Lung (tissue), 11 donors: ENCODE measurements at regions not wholly inside any gene's neighbourhood (a gene's known extent, or its start where the extent isn't known, plus 50 kb on each side); places are given as distances from the start of the nearest gene placed in this dataset.

Experiments
- ATAC-seq: fragments of 200-7000 bp; cut with Tn5 transposase; one replicate; pipeline ENCODE4 v1.9.1; 2020; ENCODE audit warnings: moderate number of reproducible peaks; ENCODE audit not compliant: insufficient read depth, low FRiP score
- DNase-seq, 3 donors: peaks; one replicate each; pipeline ENCODE4 v3.0.0-alpha.2; 2013 to 2017
- H3K27ac ChIP-seq, 2 donors: one replicate each; pipeline ENCODE4 v1.5.1; 2013; ENCODE audit warnings: mild to moderate bottlenecking in 2 of 2, moderate library complexity in 2 of 2, control low read depth in 1 of 2, inconsistent platforms in 1 of 2, low read depth in 1 of 2, low read length in 1 of 2
- H3K27me3 ChIP-seq, 3 donors: one replicate each; pipeline ENCODE4 v1.5.1; 2013; ENCODE audit warnings: low read length in 2 of 3; ENCODE audit not compliant: control insufficient read depth in 3 of 3, insufficient read depth in 3 of 3
- H3K36me3 ChIP-seq, 4 donors: one replicate each; pipeline ENCODE4 v1.5.1; 2013; ENCODE audit warnings: low read length in 4 of 4, mild to moderate bottlenecking in 1 of 4, moderate library complexity in 1 of 4; ENCODE audit not compliant: control insufficient read depth in 4 of 4, insufficient read depth in 4 of 4
- H3K4me1 ChIP-seq, 5 donors: one replicate each; pipeline ENCODE4 v1.5.1; 2013; ENCODE audit warnings: low read length in 5 of 5, mild to moderate bottlenecking in 2 of 5, moderate library complexity in 1 of 5; ENCODE audit not compliant: control insufficient read depth in 5 of 5, insufficient read depth in 5 of 5
- H3K4me3 ChIP-seq: one replicate; pipeline ENCODE4 v1.5.1; 2013; ENCODE audit warnings: mild to moderate bottlenecking, control low read depth, moderate library complexity
- H3K9ac ChIP-seq, 2 donors: one replicate each; pipeline ENCODE4 v1.5.1; 2013; ENCODE audit warnings: low read length in 2 of 2, control low read depth in 1 of 2; ENCODE audit not compliant: insufficient read depth in 1 of 2
- H3K9me3 ChIP-seq, 4 donors: one replicate each; pipeline ENCODE4 v1.5.1; 2013; ENCODE audit warnings: low read length in 3 of 4, mild to moderate bottlenecking in 1 of 4, moderate library complexity in 1 of 4; ENCODE audit not compliant: control insufficient read depth in 4 of 4, insufficient read depth in 3 of 4
- WGBS, 2 donors: extraction: QIAGEN DNeasy Blood & Tissue Kit; methylation state at CpG; one replicate each; pipeline ENCODE4 v1.1.7; 2013; 5-methylcytosine and 5-hydroxymethylcytosine counted together
- TF ChIP-seq, protein P1 (sequence below): IDR thresholded peaks from 2 replicates; pipeline ENCODE4 v1.5.1; 2012; ENCODE audit warnings: mild to moderate bottlenecking; ENCODE audit errors: control extremely low read depth, extremely low read depth
- donor health status: control.
- donor health status: control.
- donor health status: Bipolar disorder and iron deficiency.
- donor health status: healthy.
- donor health status: DM: yes; HTN: yes; CAD: no.

DNA sequence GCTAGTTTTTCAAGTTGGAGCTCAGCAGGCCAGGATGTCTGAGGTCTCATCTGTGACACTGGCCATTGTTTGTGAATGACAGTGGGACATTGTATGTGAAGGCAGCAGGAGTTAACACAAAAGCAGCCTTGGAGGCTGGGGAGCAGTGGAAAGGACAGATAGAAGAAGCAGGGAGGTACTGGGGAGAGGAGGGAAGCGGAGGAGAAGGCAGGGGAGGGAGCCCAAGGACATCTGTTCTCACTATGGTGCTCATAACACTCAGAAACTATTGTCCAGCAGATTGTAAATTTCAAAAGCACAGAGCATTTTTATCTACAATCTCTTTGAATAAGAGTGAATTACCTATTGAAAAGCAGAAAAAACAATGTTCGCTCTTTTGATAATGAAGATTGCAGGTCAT lies 253.6 kb upstream of the DIPK2B start:
- Histone ChIP-seq H3K9ac (no peak overlapping the region), H3K9me3 (peaks cover 0 to 2% (median 0%) of the 10 kb centered on the region in 4 donors), H3K4me3 (no peak overlapping the region), H3K4me1 (no peaks in the 10 kb centered on the region), H3K27me3 (peaks cover 0 to 6% (median 5%) of the 10 kb centered on the region in 3 donors), H3K27ac (no peak overlapping the region), H3K36me3 (no peaks in the 10 kb centered on the region)
- 84 to 90% methylated on average over 2 of the region's 2 CpGs for WGBS, 2 donors
- ATAC-seq (no peak), DNase-seq (no peak)
- TF ChIP-seq, protein P1, sequence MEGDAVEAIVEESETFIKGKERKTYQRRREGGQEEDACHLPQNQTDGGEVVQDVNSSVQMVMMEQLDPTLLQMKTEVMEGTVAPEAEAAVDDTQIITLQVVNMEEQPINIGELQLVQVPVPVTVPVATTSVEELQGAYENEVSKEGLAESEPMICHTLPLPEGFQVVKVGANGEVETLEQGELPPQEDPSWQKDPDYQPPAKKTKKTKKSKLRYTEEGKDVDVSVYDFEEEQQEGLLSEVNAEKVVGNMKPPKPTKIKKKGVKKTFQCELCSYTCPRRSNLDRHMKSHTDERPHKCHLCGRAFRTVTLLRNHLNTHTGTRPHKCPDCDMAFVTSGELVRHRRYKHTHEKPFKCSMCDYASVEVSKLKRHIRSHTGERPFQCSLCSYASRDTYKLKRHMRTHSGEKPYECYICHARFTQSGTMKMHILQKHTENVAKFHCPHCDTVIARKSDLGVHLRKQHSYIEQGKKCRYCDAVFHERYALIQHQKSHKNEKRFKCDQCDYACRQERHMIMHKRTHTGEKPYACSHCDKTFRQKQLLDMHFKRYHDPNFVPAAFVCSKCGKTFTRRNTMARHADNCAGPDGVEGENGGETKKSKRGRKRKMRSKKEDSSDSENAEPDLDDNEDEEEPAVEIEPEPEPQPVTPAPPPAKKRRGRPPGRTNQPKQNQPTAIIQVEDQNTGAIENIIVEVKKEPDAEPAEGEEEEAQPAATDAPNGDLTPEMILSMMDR = no peak

GRCh38 chrX:45449982-45450381 lies 249.3 kb upstream of the DIPK2B start:
- Histone ChIP-seq H3K36me3 (no peaks in the 10 kb centered on the region), H3K27ac (no peak overlapping the region), H3K27me3 (peaks cover 0 to 12% (median 9%) of the 10 kb centered on the region in 3 donors), H3K9me3 (peaks cover 0 to 2% (median 0%) of the 10 kb centered on the region in 4 donors), H3K9ac (no peak overlapping the region), H3K4me3 (no peak overlapping the region), H3K4me1 (peaks cover 0 to 3% (median 0%) of the 10 kb centered on the region in 5 donors)
- peak in 2 of 3 donors; percentile 16 to 27 for DNase-seq
- 60 to 92% methylated on average over 1 of the region's 1 CpG for WGBS, 2 donors
- TF ChIP-seq, protein P1 = no peak
- ATAC-seq = no peak

GRCh38 chrX:45447995-45448394 lies 247.3 kb upstream of the DIPK2B start:
- peaks cover 0 to 2% (median 0%) of the 10 kb centered on the region in 4 donors for H3K9me3 ChIP-seq

DNA sequence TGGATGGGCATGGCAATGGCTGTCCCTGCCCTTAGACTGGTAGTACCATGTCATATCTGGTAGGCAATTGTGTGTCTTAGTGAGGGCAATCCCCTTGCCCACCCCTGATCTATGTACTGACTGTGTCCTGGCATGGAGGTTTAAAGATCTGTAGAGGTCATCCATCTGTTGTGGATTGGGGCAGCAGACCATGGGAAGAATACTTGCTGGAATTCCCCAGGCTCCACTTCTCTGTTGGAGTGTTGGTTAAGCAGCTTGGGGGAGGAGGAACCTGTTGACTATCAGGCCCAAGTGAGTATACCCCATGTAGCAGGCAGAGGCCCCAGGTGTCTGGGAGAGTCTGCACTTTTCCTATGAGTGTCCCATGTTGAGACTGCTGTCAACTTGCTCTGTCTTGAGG lies 246.7 kb upstream of the DIPK2B start:
- peaks cover 0 to 3% (median 0%) of the 10 kb centered on the region in 5 donors for H3K4me1 ChIP-seq
- H3K27ac ChIP-seq = no peak overlapping the region
- H3K4me3 ChIP-seq = no peak overlapping the region
- no peak overlapping the region for H3K9ac ChIP-seq
- DNase-seq (no peak), ATAC-seq (no peak)
- no peaks in the 10 kb centered on the region for H3K36me3 ChIP-seq
- H3K9me3 ChIP-seq = peaks cover 0 to 2% (median 0%) of the 10 kb centered on the region in 4 donors
- H3K27me3 ChIP-seq = peaks cover 0 to 10% (median 7%) of the 10 kb centered on the region in 3 donors
- TF ChIP-seq, protein P1 = no peak

More at GRCh38 chrX:45447995-45448394, 247.3 kb upstream of the DIPK2B start:
- TF ChIP-seq, protein P1 = no peak
- H3K27ac ChIP-seq = no peak overlapping the region
- peaks cover 0 to 3% (median 0%) of the 10 kb centered on the region in 5 donors for H3K4me1 ChIP-seq
- DNase-seq (no peak), ATAC-seq (no peak)
- H3K4me3 ChIP-seq = no peak overlapping the region
- H3K9ac ChIP-seq = no peak overlapping the region
- no peaks in the 10 kb centered on the region for H3K36me3 ChIP-seq
- H3K27me3 ChIP-seq = peaks cover 0 to 12% (median 7%) of the 10 kb centered on the region in 3 donors
